GM23338 (cell line): ENCODE measurements at regions not wholly inside any gene's neighbourhood (a gene's known extent, or its start where the extent isn't known, plus 50 kb on each side); places are given as distances from the start of the nearest gene placed in this dataset.
"Not testable (repeated sequence)": the region's sequence is repeated elsewhere in the genome, so short reads cannot be mapped to it uniquely, and the experiment has no call there.

Experiments
- CREB1 ChIP-seq: fragments of 250-450 bp; sonication (Bioruptor Pico); IDR thresholded peaks from 2 replicates; pipeline ENCODE4 v1.5.0; 2020; ENCODE audit warnings: low read depth, mild to moderate bottlenecking, moderate library complexity
- CTCF ChIP-seq, 2 experiments: fragments of 200-600 bp in 1 of 2; sonication (generic) in 1 of 2; conservative IDR thresholded peaks; 2 replicates each; pipeline versions ENCODE4 v1.5.1 to v1.6.1; 2016 to 2017; ENCODE audit warnings: antibody characterized with exemption in 2 of 2, low read depth in 2 of 2, mild to moderate bottlenecking in 2 of 2, moderate library complexity in 1 of 2
- ETS1 ChIP-seq: IDR thresholded peaks from 2 replicates; pipeline ENCODE4 v1.6.1; 2016; ENCODE audit warnings: antibody characterized with exemption
- EZH2 ChIP-seq: fragments of 200-600 bp; sonication (generic); IDR thresholded peaks from one replicate; pipeline ENCODE4 v1.8.0; 2017; ENCODE audit warnings: antibody characterized with exemption, mild to moderate bottlenecking, low read depth; ENCODE audit not compliant: unreplicated experiment
- EZH2phosphoT487 ChIP-seq: fragments of 200-600 bp; sonication (generic); IDR thresholded peaks from one replicate; pipeline ENCODE4 v1.8.1; 2018; ENCODE audit warnings: antibody characterized with exemption; ENCODE audit not compliant: unreplicated experiment
- JUNB ChIP-seq: IDR thresholded peaks from one replicate; pipeline ENCODE4 v1.6.1; 2016; ENCODE audit warnings: antibody characterized with exemption; ENCODE audit not compliant: unreplicated experiment
- NANOG ChIP-seq: IDR thresholded peaks from 2 replicates; pipeline ENCODE4 v1.6.1; 2016; ENCODE audit warnings: antibody characterized with exemption, borderline replicate concordance
- POLR2AphosphoS5 ChIP-seq: IDR thresholded peaks from 2 replicates; pipeline ENCODE4 v1.6.1; 2016; ENCODE audit warnings: antibody characterized with exemption, low read depth
- REST ChIP-seq: IDR thresholded peaks from one replicate; pipeline ENCODE4 v1.6.1; 2018; ENCODE audit warnings: antibody characterized with exemption; ENCODE audit not compliant: unreplicated experiment
- STAT1 ChIP-seq: IDR thresholded peaks from one replicate; pipeline ENCODE4 v1.6.1; 2016; ENCODE audit warnings: antibody characterized with exemption; ENCODE audit not compliant: unreplicated experiment
- ZNF331 ChIP-seq: fragments of 250-450 bp; sonication (Bioruptor Pico); IDR thresholded peaks from 2 replicates; pipeline ENCODE4 v1.5.0; 2020; ENCODE audit warnings: low read depth, mild to moderate bottlenecking, moderate library complexity
- ZNF462 ChIP-seq: fragments of 250-450 bp; sonication (Bioruptor Pico); IDR thresholded peaks from 2 replicates; pipeline ENCODE4 v1.5.0; 2020; ENCODE audit warnings: mild to moderate bottlenecking, moderate library complexity

GRCh38 chr7:65792726-65793125, 80.1 kb upstream of the VKORC1L1 start:
- TF ChIP-seq CTCF (conservative IDR thresholded peaks at IDR 0.05; ENCODE audit: low read depth in 2 of 2); EZH2; ETS1; POLR2AphosphoS5; STAT1; CREB1 (CRISPR knock-in tag); JUNB; REST; NANOG; EZH2phosphoT487; ZNF331 (CRISPR knock-in tag); ZNF462 (CRISPR knock-in tag): not testable (repeated sequence)
